SU-DHL-6 (cell line): ENCODE measurements at regions not wholly inside any gene's neighbourhood (a gene's known extent, or its start where the extent isn't known, plus 50 kb on each side); places are given as distances from the start of the nearest gene placed in this dataset.

Experiments used
- EZH2phosphoT487 ChIP-seq: fragments of 200-600 bp; sonication (generic), shearing (Covaris generic); conservative IDR thresholded peaks from 2 replicates; pipeline ENCODE4 v1.6.1; 2018; ENCODE audit warnings: mild to moderate bottlenecking, antibody characterized with exemption, low read length, moderate library complexity, mixed read lengths
- TF ChIP-seq, protein P1 (sequence below): fragments of 200-600 bp; sonication (generic); IDR thresholded peaks from one replicate; pipeline ENCODE4 v1.5.1; 2017; ENCODE audit warnings: antibody characterized with exemption, mild to moderate bottlenecking, low read length, moderate library complexity; ENCODE audit not compliant: insufficient read depth, poor library complexity, severe bottlenecking

DNA sequence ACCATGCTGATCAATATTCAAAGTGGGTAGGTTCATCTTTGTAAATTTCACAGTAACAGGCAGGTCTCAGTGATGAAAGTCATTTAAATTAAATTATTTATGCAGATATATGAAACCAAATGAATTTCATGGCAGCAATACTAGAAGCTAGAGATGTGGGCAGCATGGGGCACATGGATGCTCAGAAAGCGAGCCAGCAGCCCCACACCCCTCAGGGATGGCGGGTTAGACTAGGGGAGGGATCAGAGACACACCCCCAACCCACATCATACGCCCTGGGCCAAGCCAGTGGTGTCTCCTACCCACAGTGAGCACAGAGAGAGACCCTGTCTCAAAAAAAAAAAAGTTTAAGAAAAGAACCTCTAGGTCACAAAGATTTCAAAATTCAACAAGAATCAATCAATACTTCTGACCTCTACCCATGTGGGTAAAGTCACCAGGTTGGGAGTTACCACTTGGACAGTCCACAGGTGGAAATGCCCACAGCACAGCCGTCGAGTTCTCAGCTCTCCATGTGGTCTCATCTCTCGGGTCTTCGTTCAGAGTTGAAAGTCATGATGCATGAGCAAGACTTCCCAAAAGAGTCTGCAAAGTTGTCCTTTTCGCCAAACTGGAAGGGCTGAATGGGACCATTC, 79.3 kb upstream of the PPP2R2D start:
- TF ChIP-seq, protein P1, sequence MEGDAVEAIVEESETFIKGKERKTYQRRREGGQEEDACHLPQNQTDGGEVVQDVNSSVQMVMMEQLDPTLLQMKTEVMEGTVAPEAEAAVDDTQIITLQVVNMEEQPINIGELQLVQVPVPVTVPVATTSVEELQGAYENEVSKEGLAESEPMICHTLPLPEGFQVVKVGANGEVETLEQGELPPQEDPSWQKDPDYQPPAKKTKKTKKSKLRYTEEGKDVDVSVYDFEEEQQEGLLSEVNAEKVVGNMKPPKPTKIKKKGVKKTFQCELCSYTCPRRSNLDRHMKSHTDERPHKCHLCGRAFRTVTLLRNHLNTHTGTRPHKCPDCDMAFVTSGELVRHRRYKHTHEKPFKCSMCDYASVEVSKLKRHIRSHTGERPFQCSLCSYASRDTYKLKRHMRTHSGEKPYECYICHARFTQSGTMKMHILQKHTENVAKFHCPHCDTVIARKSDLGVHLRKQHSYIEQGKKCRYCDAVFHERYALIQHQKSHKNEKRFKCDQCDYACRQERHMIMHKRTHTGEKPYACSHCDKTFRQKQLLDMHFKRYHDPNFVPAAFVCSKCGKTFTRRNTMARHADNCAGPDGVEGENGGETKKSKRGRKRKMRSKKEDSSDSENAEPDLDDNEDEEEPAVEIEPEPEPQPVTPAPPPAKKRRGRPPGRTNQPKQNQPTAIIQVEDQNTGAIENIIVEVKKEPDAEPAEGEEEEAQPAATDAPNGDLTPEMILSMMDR, result no peak
- TF ChIP-seq EZH2phosphoT487, result no peak
